Bronchial epithelial cell (primary cell): ENCODE measurements at regions not wholly inside any gene's neighbourhood (a gene's known extent, or its start where the extent isn't known, plus 50 kb on each side); places are given as distances from the start of the nearest gene placed in this dataset.

Experiments
- DNase-seq: peaks from one replicate; pipeline ENCODE4 v3.0.0-alpha.2; 2010; ENCODE audit warnings: low read depth
- FAIRE-seq: peaks from 2 replicates; lab custom pipeline; 2011; peaks lifted over from hg19 to GRCh38; lab: Jason Lieb, UNC
- H3K27me3 ChIP-seq: 2 replicates; pipeline ENCODE4 v1.5.1; 2011; ENCODE audit warnings: low read length; ENCODE audit not compliant: control insufficient read depth, insufficient read depth
- H3K36me3 ChIP-seq: 2 replicates; pipeline ENCODE4 v1.5.1; 2011; ENCODE audit warnings: low read length; ENCODE audit not compliant: control insufficient read depth, insufficient read depth
- H3K4me3 ChIP-seq: 2 replicates; pipeline ENCODE4 v1.5.1; 2011; ENCODE audit warnings: mild to moderate bottlenecking, low read depth, low read length, control low read depth
- TF ChIP-seq, protein P1 (sequence below): IDR thresholded peaks from 2 replicates; pipeline ENCODE4 v1.5.1; 2011; ENCODE audit warnings: mild to moderate bottlenecking, moderate library complexity, low read length, control low read depth, inconsistent platforms; ENCODE audit not compliant: insufficient read depth, severe bottlenecking

- no peaks in the 10 kb centered on the region for H3K36me3 ChIP-seq
- DNase-seq (no peak), FAIRE-seq (no peak)
- no peaks in the 10 kb centered on the region for H3K27me3 ChIP-seq
- TF ChIP-seq, protein P1, sequence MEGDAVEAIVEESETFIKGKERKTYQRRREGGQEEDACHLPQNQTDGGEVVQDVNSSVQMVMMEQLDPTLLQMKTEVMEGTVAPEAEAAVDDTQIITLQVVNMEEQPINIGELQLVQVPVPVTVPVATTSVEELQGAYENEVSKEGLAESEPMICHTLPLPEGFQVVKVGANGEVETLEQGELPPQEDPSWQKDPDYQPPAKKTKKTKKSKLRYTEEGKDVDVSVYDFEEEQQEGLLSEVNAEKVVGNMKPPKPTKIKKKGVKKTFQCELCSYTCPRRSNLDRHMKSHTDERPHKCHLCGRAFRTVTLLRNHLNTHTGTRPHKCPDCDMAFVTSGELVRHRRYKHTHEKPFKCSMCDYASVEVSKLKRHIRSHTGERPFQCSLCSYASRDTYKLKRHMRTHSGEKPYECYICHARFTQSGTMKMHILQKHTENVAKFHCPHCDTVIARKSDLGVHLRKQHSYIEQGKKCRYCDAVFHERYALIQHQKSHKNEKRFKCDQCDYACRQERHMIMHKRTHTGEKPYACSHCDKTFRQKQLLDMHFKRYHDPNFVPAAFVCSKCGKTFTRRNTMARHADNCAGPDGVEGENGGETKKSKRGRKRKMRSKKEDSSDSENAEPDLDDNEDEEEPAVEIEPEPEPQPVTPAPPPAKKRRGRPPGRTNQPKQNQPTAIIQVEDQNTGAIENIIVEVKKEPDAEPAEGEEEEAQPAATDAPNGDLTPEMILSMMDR: no peak
- no peak overlapping the region for H3K4me3 ChIP-seq
These were observed 208.8 kb upstream of the CTNND2 start for GRCh38 chr5:12113062-12113461.

DNA sequence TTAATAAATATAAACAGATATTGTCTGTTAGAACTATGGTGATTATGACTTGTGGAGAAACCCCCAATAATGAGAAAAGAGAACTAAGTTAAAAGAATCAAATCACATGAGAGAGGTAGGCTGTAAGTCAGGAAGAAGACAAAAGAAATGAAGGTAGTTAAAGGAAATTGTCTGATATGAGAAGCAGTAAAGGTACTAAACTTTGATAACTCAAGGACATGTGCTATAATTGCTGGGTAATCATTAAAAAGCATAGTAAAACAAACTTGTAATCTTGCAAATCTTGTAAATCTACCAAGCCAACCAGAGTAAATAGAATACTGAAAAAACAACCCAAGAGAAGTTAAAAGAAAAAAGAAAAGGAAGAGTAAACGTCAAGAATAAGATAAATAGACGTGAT, 207.0 kb upstream of the CTNND2 start:
- DNase-seq: no peak
- FAIRE-seq: no peak

DNA sequence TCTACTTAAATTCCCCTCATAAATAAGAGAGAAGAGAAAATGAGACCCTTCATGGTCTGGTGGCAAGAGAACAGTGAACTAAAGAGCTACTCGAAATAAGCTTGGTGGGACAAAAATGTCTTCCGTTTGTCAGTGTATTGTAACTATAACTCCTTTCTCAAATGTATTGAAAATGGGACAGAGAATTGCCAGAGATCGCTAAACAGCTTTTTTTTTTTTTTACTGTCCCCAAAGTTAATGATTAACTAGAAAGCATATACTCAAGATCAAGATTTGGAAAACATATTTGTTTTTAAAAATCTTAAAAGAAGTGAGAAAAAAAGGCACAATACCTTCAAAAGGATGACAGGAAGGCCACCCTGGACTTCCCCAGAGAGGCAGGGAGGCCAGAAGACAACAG, 206.4 kb upstream of the CTNND2 start:
- no peak overlapping the region for H3K4me3 ChIP-seq
- no peak for FAIRE-seq
- no peak for DNase-seq
- no peaks in the 10 kb centered on the region for H3K27me3 ChIP-seq
- TF ChIP-seq, protein P1: no peak
- no peaks in the 10 kb centered on the region for H3K36me3 ChIP-seq

More for the DNA sequence above, 207.0 kb upstream of the CTNND2 start:
- no peak overlapping the region for H3K4me3 ChIP-seq
- H3K27me3 ChIP-seq: no peaks in the 10 kb centered on the region
- TF ChIP-seq, protein P1: no peak
- H3K36me3 ChIP-seq: no peaks in the 10 kb centered on the region

DNA sequence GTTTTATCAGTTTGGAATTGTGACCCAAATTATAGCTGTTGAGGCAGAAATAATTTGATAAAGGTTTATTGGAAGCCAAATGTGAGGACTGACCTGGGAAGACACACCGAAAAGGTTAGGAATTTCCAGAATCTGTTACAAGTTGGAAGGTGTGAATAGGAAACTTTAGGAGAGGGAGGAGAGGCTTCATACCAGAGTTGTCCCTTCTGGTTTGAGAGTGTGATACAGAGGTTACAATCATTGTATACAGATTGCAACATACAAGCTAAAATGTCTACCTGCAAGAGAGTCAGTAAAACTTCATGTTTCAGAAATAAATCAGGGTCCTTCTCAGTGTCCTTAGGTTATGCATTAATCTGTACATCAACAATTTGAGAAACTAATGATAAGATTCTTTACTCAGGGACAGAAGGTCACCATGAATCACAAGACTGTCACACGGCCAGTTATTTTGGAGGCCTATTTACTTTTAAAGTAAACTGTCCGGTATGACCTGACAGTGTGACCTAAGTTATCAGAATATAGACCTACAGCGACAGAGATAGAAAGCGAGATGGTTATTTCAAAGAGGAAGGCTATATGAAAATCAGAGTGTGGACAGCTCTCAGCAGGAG, 204.9 kb upstream of the CTNND2 start:
- no peak for DNase-seq
- FAIRE-seq: no peak
- H3K36me3 ChIP-seq: no peaks in the 10 kb centered on the region

DNA sequence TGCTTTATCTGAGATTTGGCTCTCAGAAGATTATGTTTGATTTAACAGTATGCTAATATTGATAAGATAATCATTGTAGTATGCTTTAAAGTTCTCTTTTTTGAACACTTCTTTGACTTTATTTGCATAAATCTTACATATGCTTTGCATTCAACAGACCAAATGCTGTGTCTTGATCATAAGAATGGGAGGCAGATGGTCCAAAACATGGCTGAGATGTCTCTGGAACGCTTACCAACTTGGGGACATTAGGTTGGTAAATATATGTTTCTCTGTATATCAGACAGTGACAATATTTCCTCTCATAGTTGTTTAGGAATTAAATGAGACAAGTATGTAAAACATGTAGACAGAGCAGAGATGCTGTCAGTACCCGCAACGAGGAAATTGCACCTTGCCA, 197.9 kb upstream of the CTNND2 start:
- H3K27me3 ChIP-seq: no peaks in the 10 kb centered on the region
- no peaks in the 10 kb centered on the region for H3K36me3 ChIP-seq
- H3K4me3 ChIP-seq: no peak overlapping the region
- DNase-seq: no peak
- FAIRE-seq: no peak
- TF ChIP-seq, protein P1: no peak

More for the DNA sequence above, 204.9 kb upstream of the CTNND2 start:
- Histone ChIP-seq H3K4me3 (no peak overlapping the region), H3K27me3 (no peaks in the 10 kb centered on the region)
- TF ChIP-seq, protein P1: no peak

DNA sequence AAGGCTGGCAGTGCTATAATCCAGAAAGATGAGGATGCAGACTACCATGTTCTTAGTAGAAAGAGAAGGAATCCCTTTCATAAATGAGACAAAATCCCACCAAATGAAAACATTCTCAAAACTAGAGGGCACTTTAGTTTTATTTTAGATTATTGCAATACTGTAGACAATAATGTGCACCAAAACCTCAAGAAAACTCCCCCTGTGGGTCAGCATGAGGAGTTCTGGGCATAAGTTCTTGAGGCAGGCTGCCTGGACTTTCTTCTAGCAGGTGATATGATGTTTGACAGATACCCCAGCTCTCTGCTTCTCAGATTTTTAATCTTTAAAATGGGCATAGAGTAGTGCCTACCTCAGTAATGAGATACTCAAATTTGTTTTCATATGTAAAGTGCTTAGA, 196.3 kb upstream of the CTNND2 start:
- no peak for FAIRE-seq
- H3K36me3 ChIP-seq: no peaks in the 10 kb centered on the region
- TF ChIP-seq, protein P1: no peak
- DNase-seq: no peak
- H3K4me3 ChIP-seq: no peak overlapping the region
- H3K27me3 ChIP-seq: no peaks in the 10 kb centered on the region
